MM.1S (cell line): ENCODE measurements at regions not wholly inside any gene's neighbourhood (a gene's known extent, or its start where the extent isn't known, plus 50 kb on each side); places are given as distances from the start of the nearest gene placed in this dataset.
"Not testable (repeated sequence)": the region's sequence is repeated elsewhere in the genome, so short reads cannot be mapped to it uniquely, and the experiment has no call there.

Experiments used
- DNase-seq: peaks from one replicate; pipeline ENCODE4 v3.0.0-alpha.2; 2015
- H2AFZ ChIP-seq: fragments of 300-600 bp; sonication (generic); 2 replicates; pipeline ENCODE4 v1.6.0; 2016; ENCODE audit warnings: antibody characterized with exemption, low read length
- H3F3A ChIP-seq: fragments of 300-600 bp; sonication (generic); 2 replicates; pipeline ENCODE4 v1.6.1; 2016; ENCODE audit warnings: mild to moderate bottlenecking, antibody characterized with exemption, low read length, moderate library complexity, mixed read lengths; ENCODE audit not compliant: insufficient read depth
- H3K27ac ChIP-seq: fragments of 300-600 bp; sonication (generic); 2 replicates; pipeline ENCODE4 v1.5.1; 2016; ENCODE audit warnings: mild to moderate bottlenecking, low read length
- H3K27me3 ChIP-seq: fragments of 300-600 bp; sonication (generic); replicated peaks from 2 replicates; pipeline ENCODE4 v1.6.0; 2016; ENCODE audit warnings: low read length; ENCODE audit not compliant: insufficient read depth
- H3K36me3 ChIP-seq: fragments of 300-600 bp; sonication (generic); replicated peaks from 2 replicates; pipeline ENCODE4 v1.6.1; 2016; ENCODE audit warnings: mild to moderate bottlenecking, low read length, mixed read lengths; ENCODE audit not compliant: insufficient read depth
- H3K4me1 ChIP-seq: fragments of 300-600 bp; sonication (generic); 2 replicates; pipeline ENCODE4 v1.6.1; 2016; ENCODE audit warnings: low read length, mixed read lengths
- H3K4me2 ChIP-seq: fragments of 300-600 bp; sonication (generic); 2 replicates; pipeline ENCODE4 v1.6.0; 2016; ENCODE audit warnings: low read depth, low read length
- H3K4me3 ChIP-seq: fragments of 300-600 bp; sonication (generic); 2 replicates; pipeline ENCODE4 v1.5.1; 2016; ENCODE audit warnings: low read length, mixed read lengths
- H3K79me2 ChIP-seq: fragments of 300-600 bp; sonication (generic); 2 replicates; pipeline ENCODE4 v1.6.1; 2016; ENCODE audit warnings: mixed run types, low read length, mixed read lengths
- H3K9ac ChIP-seq: fragments of 300-600 bp; sonication (generic); 2 replicates; pipeline ENCODE4 v1.6.1; 2016; ENCODE audit warnings: low read length, mixed read lengths
- H3K9me2 ChIP-seq: fragments of 300-600 bp; sonication (generic); replicated peaks from 2 replicates; pipeline ENCODE4 v1.6.1; 2016; ENCODE audit warnings: mild to moderate bottlenecking, low read length, mixed read lengths; ENCODE audit not compliant: insufficient read depth
- H3K9me3 ChIP-seq: fragments of 300-600 bp; sonication (generic); replicated peaks from 2 replicates; pipeline ENCODE4 v1.6.1; 2016; ENCODE audit warnings: mild to moderate bottlenecking, low read length, mixed read lengths; ENCODE audit not compliant: insufficient read depth
- H4K20me1 ChIP-seq: fragments of 300-600 bp; sonication (generic); 2 replicates; pipeline ENCODE4 v1.6.1; 2016; ENCODE audit warnings: mild to moderate bottlenecking, low read length, moderate library complexity, mixed read lengths; ENCODE audit not compliant: insufficient read depth

GRCh38 chr7:51389216-51389812 lies 72.7 kb upstream of the COBL start:
- H3K4me3 ChIP-seq, H3K4me2 ChIP-seq, H3F3A ChIP-seq, H3K27me3 ChIP-seq, H2AFZ ChIP-seq, H3K79me2 ChIP-seq, H3K9ac ChIP-seq, H4K20me1 ChIP-seq, H3K4me1 ChIP-seq, H3K36me3 ChIP-seq, H3K9me3 ChIP-seq, H3K27ac ChIP-seq, DNase-seq, H3K9me2 ChIP-seq: not testable (repeated sequence)

GRCh38 chr7:51388241-51388640 lies 71.6 kb upstream of the COBL start:
- H3K79me2 ChIP-seq, DNase-seq, H3K4me3 ChIP-seq, H3K27ac ChIP-seq, H3K27me3 ChIP-seq, H3K9ac ChIP-seq, H3F3A ChIP-seq, H3K4me2 ChIP-seq, H3K4me1 ChIP-seq, H3K9me3 ChIP-seq, H3K9me2 ChIP-seq, H4K20me1 ChIP-seq, H3K36me3 ChIP-seq, H2AFZ ChIP-seq: not testable (repeated sequence)

- H3K27ac ChIP-seq, DNase-seq, H3K36me3 ChIP-seq, H4K20me1 ChIP-seq, H3K4me1 ChIP-seq, H3F3A ChIP-seq, H3K79me2 ChIP-seq, H3K9me3 ChIP-seq, H3K27me3 ChIP-seq, H3K9me2 ChIP-seq, H3K9ac ChIP-seq, H2AFZ ChIP-seq, H3K4me3 ChIP-seq, H3K4me2 ChIP-seq: not testable (repeated sequence)
These were observed 70.4 kb upstream of the COBL start for GRCh38 chr7:51386806-51387568.

GRCh38 chr7:51386184-51386583 lies 69.6 kb upstream of the COBL start:
- H3K27ac ChIP-seq, H3K9me2 ChIP-seq, DNase-seq, H3K4me2 ChIP-seq, H3K9ac ChIP-seq, H3K27me3 ChIP-seq, H3F3A ChIP-seq, H2AFZ ChIP-seq, H3K4me3 ChIP-seq, H3K36me3 ChIP-seq, H3K9me3 ChIP-seq, H3K4me1 ChIP-seq, H4K20me1 ChIP-seq, H3K79me2 ChIP-seq: not testable (repeated sequence)

GRCh38 chr7:51382243-51382642 lies 65.6 kb upstream of the COBL start:
- not testable (repeated sequence) for H3K9ac ChIP-seq, H3K79me2 ChIP-seq, DNase-seq, H3K4me1 ChIP-seq, H3K36me3 ChIP-seq, H2AFZ ChIP-seq, H3K4me2 ChIP-seq, H3K9me3 ChIP-seq, H3K4me3 ChIP-seq, H3F3A ChIP-seq, H3K27ac ChIP-seq, H3K27me3 ChIP-seq, H3K9me2 ChIP-seq, H4K20me1 ChIP-seq
